Smooth muscle cell (in vitro differentiated cells): ENCODE measurements at regions not wholly inside any gene's neighbourhood (a gene's known extent, or its start where the extent isn't known, plus 50 kb on each side); places are given as distances from the start of the nearest gene placed in this dataset.

Experiments
- DNase-seq: peaks from one replicate; lab custom pipeline; 2025; ENCODE audit not compliant: unreplicated experiment; lab: John Stamatoyannopoulos, UW
- H2AFZ ChIP-seq: fragments of 200-600 bp; sonication (generic); 2 replicates; pipeline ENCODE4 v1.6.0; 2016; ENCODE audit warnings: antibody characterized with exemption, low read depth, mild to moderate bottlenecking
- H3F3A ChIP-seq: fragments of 200-600 bp; sonication (generic); 2 replicates; pipeline ENCODE4 v1.6.0; 2017; ENCODE audit warnings: antibody characterized with exemption, low read depth
- H3K27ac ChIP-seq: fragments of 200-600 bp; sonication (generic); 2 replicates; pipeline ENCODE4 v1.5.1; 2016; ENCODE audit warnings: low read depth, mild to moderate bottlenecking
- H3K27me3 ChIP-seq: fragments of 200-600 bp; sonication (generic); 2 replicates; pipeline ENCODE4 v1.6.1; 2016; ENCODE audit warnings: low read depth, mild to moderate bottlenecking
- H3K36me3 ChIP-seq: fragments of 200-600 bp; sonication (generic); 2 replicates; pipeline ENCODE4 v1.5.1; 2016; ENCODE audit warnings: low read depth
- H3K4me1 ChIP-seq: fragments of 200-600 bp; sonication (generic); 2 replicates; pipeline ENCODE4 v1.5.1; 2016; ENCODE audit warnings: low read depth
- H3K4me2 ChIP-seq: fragments of 200-600 bp; sonication (generic); 2 replicates; pipeline ENCODE4 v1.6.0; 2016; ENCODE audit warnings: mild to moderate bottlenecking
- H3K4me3 ChIP-seq: fragments of 200-600 bp; sonication (generic); 2 replicates; pipeline ENCODE4 v1.5.1; 2016; ENCODE audit warnings: mild to moderate bottlenecking
- H3K79me2 ChIP-seq: fragments of 200-600 bp; sonication (generic); 2 replicates; pipeline ENCODE4 v1.6.0; 2016; ENCODE audit warnings: low read depth, mild to moderate bottlenecking
- H3K9ac ChIP-seq: fragments of 200-600 bp; sonication (generic); 2 replicates; pipeline ENCODE4 v1.6.0; 2016; ENCODE audit warnings: low read depth
- H3K9me3 ChIP-seq: fragments of 200-600 bp; sonication (generic); replicated peaks from 2 replicates; pipeline ENCODE4 v1.5.1; 2016; ENCODE audit warnings: low read depth
- H4K20me1 ChIP-seq: fragments of 200-600 bp; sonication (generic); 2 replicates; pipeline ENCODE4 v1.6.0; 2016; ENCODE audit warnings: low read depth
- WGBS: methylation state at CpG from one replicate; pipeline ENCODE4 v1.1.7; 2016; ENCODE audit warnings: low lambda C conversion rate; 5-methylcytosine and 5-hydroxymethylcytosine counted together
- TF ChIP-seq, protein P1 (sequence below): fragments of 200-600 bp; sonication (generic); IDR thresholded peaks from 2 replicates; pipeline ENCODE4 v1.5.1; 2017; ENCODE audit warnings: borderline replicate concordance, mild to moderate bottlenecking, antibody characterized with exemption; ENCODE audit not compliant: insufficient read depth, poor library complexity, severe bottlenecking

DNA sequence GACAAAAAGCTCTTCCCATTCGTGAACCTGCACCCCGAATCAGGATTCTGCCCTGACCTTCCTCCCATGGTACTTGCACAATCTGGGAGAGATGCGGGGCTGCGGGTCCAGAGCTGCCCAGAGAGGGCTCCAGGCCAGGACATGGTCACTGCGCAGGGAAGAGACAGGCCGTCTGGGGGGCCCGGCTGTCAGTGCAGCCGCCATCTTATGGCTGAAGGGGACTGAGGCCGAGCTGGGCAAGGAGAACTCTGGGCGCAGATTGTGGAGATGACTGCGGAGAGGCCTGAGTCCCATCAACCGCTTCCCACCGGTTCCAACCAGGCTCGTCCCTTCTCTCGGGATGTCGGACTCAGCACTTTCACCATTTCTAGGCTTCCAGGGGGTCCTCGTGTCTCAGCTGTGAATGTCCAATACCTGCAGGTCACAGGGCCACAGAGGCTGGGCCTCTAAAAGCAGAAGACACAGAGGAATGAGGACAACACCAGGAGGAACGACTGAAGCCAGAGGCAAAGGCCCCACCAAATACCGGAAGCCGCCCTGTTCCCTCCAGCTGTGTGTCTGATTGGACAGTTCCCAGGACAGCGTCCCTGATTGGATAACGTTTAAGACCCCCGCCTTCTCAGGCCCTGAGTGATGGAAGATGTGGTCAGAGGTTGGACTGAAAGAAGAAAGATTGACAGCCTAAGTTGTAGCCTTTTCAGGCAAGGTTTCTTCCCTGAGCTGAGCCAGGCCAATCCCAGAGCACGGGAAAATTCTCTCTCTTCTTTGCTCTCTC is 117.1 kb upstream of the ZNF91 start:
- H3K4me1 ChIP-seq, result no peaks in the 10 kb centered on the region
- WGBS, result 89% methylated on average over 24 of the region's 24 CpGs
- H3K36me3 ChIP-seq, result no peaks in the 10 kb centered on the region
- H4K20me1 ChIP-seq, result no peaks in the 10 kb centered on the region
- H3K4me2 ChIP-seq, result no peak overlapping the region
- H3K9me3 ChIP-seq, result no peaks in the 10 kb centered on the region
- no peak overlapping the region for H3K9ac ChIP-seq
- no peak overlapping the region for H3K27ac ChIP-seq
- no peaks in the 10 kb centered on the region for H3K79me2 ChIP-seq
- TF ChIP-seq, protein P1, sequence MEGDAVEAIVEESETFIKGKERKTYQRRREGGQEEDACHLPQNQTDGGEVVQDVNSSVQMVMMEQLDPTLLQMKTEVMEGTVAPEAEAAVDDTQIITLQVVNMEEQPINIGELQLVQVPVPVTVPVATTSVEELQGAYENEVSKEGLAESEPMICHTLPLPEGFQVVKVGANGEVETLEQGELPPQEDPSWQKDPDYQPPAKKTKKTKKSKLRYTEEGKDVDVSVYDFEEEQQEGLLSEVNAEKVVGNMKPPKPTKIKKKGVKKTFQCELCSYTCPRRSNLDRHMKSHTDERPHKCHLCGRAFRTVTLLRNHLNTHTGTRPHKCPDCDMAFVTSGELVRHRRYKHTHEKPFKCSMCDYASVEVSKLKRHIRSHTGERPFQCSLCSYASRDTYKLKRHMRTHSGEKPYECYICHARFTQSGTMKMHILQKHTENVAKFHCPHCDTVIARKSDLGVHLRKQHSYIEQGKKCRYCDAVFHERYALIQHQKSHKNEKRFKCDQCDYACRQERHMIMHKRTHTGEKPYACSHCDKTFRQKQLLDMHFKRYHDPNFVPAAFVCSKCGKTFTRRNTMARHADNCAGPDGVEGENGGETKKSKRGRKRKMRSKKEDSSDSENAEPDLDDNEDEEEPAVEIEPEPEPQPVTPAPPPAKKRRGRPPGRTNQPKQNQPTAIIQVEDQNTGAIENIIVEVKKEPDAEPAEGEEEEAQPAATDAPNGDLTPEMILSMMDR, result no peak
- no peak overlapping the region for H3K4me3 ChIP-seq
- DNase-seq, result no peak
- no peaks in the 10 kb centered on the region for H3F3A ChIP-seq
- H2AFZ ChIP-seq, result no peak overlapping the region
- no peaks in the 10 kb centered on the region for H3K27me3 ChIP-seq

DNA sequence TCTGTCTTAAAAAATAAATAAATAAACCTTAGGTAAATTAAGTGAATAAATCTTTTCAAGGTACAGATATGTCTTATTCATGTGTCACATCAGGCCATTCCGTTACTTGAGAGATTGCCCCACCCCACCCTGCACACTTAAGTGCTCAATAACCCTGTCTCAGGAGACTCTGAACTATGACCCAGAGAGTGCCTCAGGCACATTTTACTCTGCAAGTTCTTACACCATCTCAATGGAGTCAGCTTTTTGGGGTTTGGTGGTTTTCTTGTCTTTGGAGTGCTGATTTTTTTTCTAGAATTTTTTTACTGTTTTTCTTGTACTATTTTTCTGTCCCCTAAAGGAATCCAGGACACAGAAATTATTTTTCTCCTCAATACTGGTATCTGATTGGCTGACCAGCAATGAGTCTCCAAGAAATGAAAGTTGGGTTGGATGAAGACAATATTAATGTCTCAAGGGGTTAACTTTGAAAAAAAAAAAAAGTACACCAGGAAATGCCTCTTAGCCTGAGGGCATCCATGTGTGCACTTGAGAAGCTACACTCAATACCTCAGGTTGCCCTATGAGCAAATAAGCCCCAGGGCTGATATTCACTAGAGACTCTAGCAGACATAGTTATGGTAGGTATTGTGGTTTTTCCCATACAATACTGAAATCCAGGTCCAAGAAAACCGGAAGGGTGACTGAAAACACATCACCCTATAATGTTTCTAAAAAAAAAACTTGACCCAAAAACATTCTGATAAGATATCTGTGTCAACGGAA is 114.6 kb upstream of the ZNF91 start:
- Histone ChIP-seq H3K9me3 (no peaks in the 10 kb centered on the region), H3K27me3 (no peaks in the 10 kb centered on the region), H3F3A (no peaks in the 10 kb centered on the region), H3K27ac (no peak overlapping the region), H3K4me3 (no peak overlapping the region), H2AFZ (no peak overlapping the region), H3K4me1 (no peaks in the 10 kb centered on the region), H3K36me3 (no peaks in the 10 kb centered on the region), H4K20me1 (no peaks in the 10 kb centered on the region), H3K4me2 (no peak overlapping the region), H3K79me2 (no peaks in the 10 kb centered on the region), H3K9ac (no peak overlapping the region)
- TF ChIP-seq, protein P1, result no peak
- WGBS, result 55% methylated on average over 3 of the region's 3 CpGs
- no peak for DNase-seq

DNA sequence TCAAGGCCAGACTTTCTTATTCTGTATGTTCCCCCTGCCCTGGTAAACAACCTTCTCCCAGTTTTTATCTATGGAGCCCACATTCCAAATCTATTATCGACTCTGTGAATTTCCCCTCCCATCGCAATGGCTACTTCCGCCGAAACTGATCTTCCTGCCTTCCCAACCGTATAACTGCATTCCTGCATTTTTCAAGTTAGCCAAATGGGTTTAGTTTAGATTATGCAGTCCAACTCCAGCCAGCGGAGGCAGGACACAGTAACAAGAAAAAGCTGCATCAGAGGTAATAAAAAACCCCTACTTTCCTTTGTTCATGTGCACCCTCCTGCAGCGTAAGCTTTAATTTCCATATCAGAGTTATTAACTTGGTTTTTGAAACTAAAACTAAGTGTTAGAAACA is 112.2 kb upstream of the ZNF91 start:
- Histone ChIP-seq H2AFZ (no peak overlapping the region), H3K9ac (no peak overlapping the region), H3K27me3 (no peaks in the 10 kb centered on the region), H3F3A (no peaks in the 10 kb centered on the region), H3K4me3 (no peak overlapping the region), H3K4me2 (no peak overlapping the region), H3K79me2 (no peaks in the 10 kb centered on the region), H3K9me3 (no peaks in the 10 kb centered on the region), H3K36me3 (no peaks in the 10 kb centered on the region), H3K4me1 (no peaks in the 10 kb centered on the region), H4K20me1 (no peaks in the 10 kb centered on the region), H3K27ac (no peak overlapping the region)
- TF ChIP-seq, protein P1, result no peak
- DNase-seq, result no peak
- WGBS, result 86% methylated on average over 7 of the region's 7 CpGs

DNA sequence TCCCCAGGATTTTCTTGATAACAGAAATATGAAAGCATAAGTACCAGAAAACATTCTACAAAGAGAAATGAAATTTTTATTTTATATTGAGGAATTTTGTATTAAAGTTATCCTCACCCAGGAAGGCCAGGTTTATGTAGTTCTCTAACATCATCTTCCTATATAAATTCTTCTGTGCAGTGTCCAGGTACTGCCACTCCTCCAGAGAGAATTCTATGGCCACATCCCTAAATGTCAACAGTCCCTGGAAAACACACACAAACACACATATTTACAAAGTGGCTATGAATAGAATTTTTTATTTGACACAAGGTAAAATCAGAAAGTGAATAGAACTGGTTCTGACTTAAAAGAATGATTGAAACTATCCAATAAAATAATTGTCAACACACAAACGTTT is 110.5 kb upstream of the ZNF91 start:
- no peak overlapping the region for H3K4me3 ChIP-seq
- H3K79me2 ChIP-seq, result no peaks in the 10 kb centered on the region
- no peak for DNase-seq
- no peaks in the 10 kb centered on the region for H3K27me3 ChIP-seq
- WGBS, result 26% methylated on average over 1 of the region's 1 CpG
- H3K4me1 ChIP-seq, result no peaks in the 10 kb centered on the region
- H3K9ac ChIP-seq, result no peak overlapping the region
- H3K36me3 ChIP-seq, result no peaks in the 10 kb centered on the region
- TF ChIP-seq, protein P1, result no peak
- no peaks in the 10 kb centered on the region for H3K9me3 ChIP-seq
- no peak overlapping the region for H3K4me2 ChIP-seq
- H3F3A ChIP-seq, result no peaks in the 10 kb centered on the region
- no peaks in the 10 kb centered on the region for H4K20me1 ChIP-seq
- no peak overlapping the region for H3K27ac ChIP-seq
- H2AFZ ChIP-seq, result no peak overlapping the region
